ENCODE measurements at regions not wholly inside any gene's neighbourhood (a gene's known extent, or its start where the extent isn't known, plus 50 kb on each side); places are given as distances from the start of the nearest gene placed in this dataset.

DNA sequence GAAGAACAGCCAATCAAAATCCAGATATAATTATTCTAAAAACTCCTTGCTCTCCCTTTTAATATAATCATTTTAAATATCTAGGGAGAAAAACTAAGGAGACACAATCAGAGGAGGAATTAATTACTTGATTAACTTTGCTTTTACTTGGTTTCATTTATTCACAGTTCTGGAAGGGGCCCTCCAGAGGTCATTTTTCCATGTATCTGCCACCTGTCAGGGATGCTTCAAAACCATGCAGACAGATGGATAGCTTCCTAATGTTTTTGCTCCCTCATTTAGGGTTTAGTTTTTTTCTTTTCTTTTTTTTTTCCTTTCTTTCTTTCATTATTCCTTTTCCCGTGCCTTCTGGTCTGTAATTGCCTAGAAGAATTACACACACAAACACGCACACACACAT lies 438.1 kb upstream of the ARPP21 start:
- H3K27ac ChIP-seq (ENCODE audit: low read depth, low read length) = no peak overlapping the region
- H3K27me3 Mint-ChIP-seq = no peaks in the 10 kb centered on the region
- H3K27me3 ChIP-seq (ENCODE audit: control insufficient read depth in 2 of 2, insufficient read depth in 2 of 2, low read length in 2 of 2) = no peaks in the 10 kb centered on the region
- H3K9me3 ChIP-seq (ENCODE audit: control insufficient read depth in 2 of 3, low read length in 3 of 3) = no peaks in the 10 kb centered on the region
- H3K9me3 Mint-ChIP-seq = peaks cover 0 to 7% (median 2%) of the 10 kb centered on the region in 11 donors
- no peak for DNase-seq
- ChIA-PET CTCF (no interaction called here), POLR2A (no interaction called here)
- H3K4me1 Mint-ChIP-seq = no peaks in the 10 kb centered on the region
- H3K27ac Mint-ChIP-seq = no peak overlapping the region
- H3K4me3 Mint-ChIP-seq = no peak overlapping the region
- ATAC-seq = no peak
- no peaks in the 10 kb centered on the region for H3K4me1 ChIP-seq (ENCODE audit: control insufficient read depth in 2 of 2, insufficient read depth in 2 of 2, low read length in 2 of 2)
- no peaks in the 10 kb centered on the region for H3K36me3 ChIP-seq (ENCODE audit: control insufficient read depth in 2 of 3, insufficient read depth in 3 of 3, low read length in 3 of 3)
- intact Hi-C loops (cut with micrococcal nuclease) = no loop called here
- no peaks in the 10 kb centered on the region for H3K36me3 Mint-ChIP-seq
- no peak overlapping the region for H3K4me3 ChIP-seq (ENCODE audit: low read length)

DNA sequence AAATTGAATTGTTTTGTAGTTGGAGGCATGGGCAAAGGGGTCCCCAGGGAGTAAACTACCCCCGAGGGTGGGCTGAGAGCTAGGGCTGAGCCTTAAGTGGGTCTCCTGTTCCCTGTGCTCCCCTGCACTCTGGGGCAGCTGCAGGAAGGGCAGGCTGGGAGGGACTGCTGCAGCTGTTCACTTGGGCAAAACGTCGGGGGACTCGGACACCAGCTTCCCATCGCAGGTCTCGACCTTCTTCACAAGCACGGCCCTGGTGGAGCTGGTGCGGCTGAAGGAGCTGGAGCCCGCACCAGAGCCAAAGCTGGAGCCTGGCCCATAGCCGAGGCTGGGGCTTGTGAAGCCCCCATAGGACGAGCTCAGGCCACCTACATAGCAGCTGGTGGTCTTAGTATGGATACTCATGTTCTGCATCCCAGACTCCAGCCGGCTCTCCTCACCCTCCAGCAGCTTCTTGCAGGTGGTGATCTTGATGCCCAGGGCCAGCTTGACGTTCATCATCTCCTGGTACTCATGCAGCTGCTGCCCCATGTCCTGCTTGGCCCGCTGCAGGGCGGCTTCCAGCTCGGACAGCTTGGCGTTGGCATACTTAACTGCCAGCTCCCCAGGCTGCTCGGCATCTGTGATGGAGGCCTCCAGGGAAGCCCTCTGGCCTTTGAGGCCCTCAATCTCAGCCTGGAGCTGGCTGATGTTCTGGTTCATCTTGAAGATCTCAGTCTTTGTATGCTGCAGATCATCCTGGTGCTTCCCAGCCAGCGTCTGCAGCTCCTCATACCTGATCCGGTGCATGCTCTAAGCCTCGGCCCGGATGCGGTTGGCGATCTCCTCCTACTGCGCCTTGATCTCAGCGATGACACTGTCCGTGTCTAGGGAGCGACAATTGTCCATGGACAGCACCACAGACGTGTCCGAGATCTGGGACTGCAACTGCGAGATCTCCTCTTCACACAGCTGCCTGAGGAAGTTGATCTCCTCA lies 423.5 kb upstream of the ARPP21 start:
- DNase-seq (no peak), ATAC-seq (no peak)
- Mint-ChIP-seq H3K27me3 (no peaks in the 10 kb centered on the region), H3K36me3 (no peaks in the 10 kb centered on the region), H3K4me3 (no peak overlapping the region), H3K9me3 (peaks cover 0 to 8% (median 0%) of the 10 kb centered on the region in 11 donors), H3K4me1 (no peaks in the 10 kb centered on the region), H3K27ac (no peak overlapping the region)
- Histone ChIP-seq H3K4me3 (ENCODE audit: low read length) (no peak overlapping the region), H3K27ac (ENCODE audit: low read depth, low read length) (no peak overlapping the region), H3K9me3 (ENCODE audit: control insufficient read depth in 2 of 3, low read length in 3 of 3) (no peaks in the 10 kb centered on the region), H3K4me1 (ENCODE audit: control insufficient read depth in 2 of 2, insufficient read depth in 2 of 2, low read length in 2 of 2) (no peaks in the 10 kb centered on the region), H3K36me3 (ENCODE audit: control insufficient read depth in 2 of 3, insufficient read depth in 3 of 3, low read length in 3 of 3) (no peaks in the 10 kb centered on the region), H3K27me3 (ENCODE audit: control insufficient read depth in 2 of 2, insufficient read depth in 2 of 2, low read length in 2 of 2) (no peaks in the 10 kb centered on the region)
- intact Hi-C loops (cut with micrococcal nuclease) = no loop called here
- CTCF ChIA-PET = no interaction called here
- POLR2A ChIA-PET = no interaction called here

- Histone ChIP-seq H3K36me3 (ENCODE audit: control insufficient read depth in 2 of 3, insufficient read depth in 3 of 3, low read length in 3 of 3) (no peaks in the 10 kb centered on the region), H3K9me3 (ENCODE audit: control insufficient read depth in 2 of 3, low read length in 3 of 3) (no peaks in the 10 kb centered on the region), H3K4me1 (ENCODE audit: control insufficient read depth in 2 of 2, insufficient read depth in 2 of 2, low read length in 2 of 2) (no peaks in the 10 kb centered on the region), H3K27ac (ENCODE audit: low read depth, low read length) (no peak overlapping the region), H3K4me3 (ENCODE audit: low read length) (no peak overlapping the region), H3K27me3 (ENCODE audit: control insufficient read depth in 2 of 2, insufficient read depth in 2 of 2, low read length in 2 of 2) (no peaks in the 10 kb centered on the region)
- H3K4me1 Mint-ChIP-seq = no peaks in the 10 kb centered on the region
- ATAC-seq (no peak), DNase-seq (no peak)
- ChIA-PET POLR2A (no interaction called here), CTCF (no interaction called here)
- H3K27me3 Mint-ChIP-seq = no peaks in the 10 kb centered on the region
- intact Hi-C loops (cut with micrococcal nuclease) = no loop called here
- no peaks in the 10 kb centered on the region for H3K36me3 Mint-ChIP-seq
- peaks cover 0 to 8% (median 0%) of the 10 kb centered on the region in 11 donors for H3K9me3 Mint-ChIP-seq
- H3K27ac Mint-ChIP-seq = no peak overlapping the region
- H3K4me3 Mint-ChIP-seq = no peak overlapping the region
Observed at GRCh38 chr3:35216501-35217266, 422.6 kb upstream of the ARPP21 start.

GRCh38 chr3:35223632-35224394 lies 415.5 kb upstream of the ARPP21 start:
- ChIA-PET POLR2A (no interaction called here), CTCF (no interaction called here)
- Histone ChIP-seq H3K27ac (ENCODE audit: low read depth, low read length) (no peak overlapping the region), H3K9me3 (ENCODE audit: control insufficient read depth in 2 of 3, low read length in 3 of 3) (no peaks in the 10 kb centered on the region), H3K27me3 (ENCODE audit: control insufficient read depth in 2 of 2, insufficient read depth in 2 of 2, low read length in 2 of 2) (no peaks in the 10 kb centered on the region), H3K4me3 (ENCODE audit: low read length) (no peak overlapping the region), H3K4me1 (ENCODE audit: control insufficient read depth in 2 of 2, insufficient read depth in 2 of 2, low read length in 2 of 2) (no peaks in the 10 kb centered on the region), H3K36me3 (ENCODE audit: control insufficient read depth in 2 of 3, insufficient read depth in 3 of 3, low read length in 3 of 3) (no peaks in the 10 kb centered on the region)
- Mint-ChIP-seq H3K9me3 (peaks cover 0 to 17% (median 4%) of the 10 kb centered on the region in 11 donors), H3K27me3 (no peaks in the 10 kb centered on the region), H3K4me3 (no peak overlapping the region), H3K4me1 (no peaks in the 10 kb centered on the region), H3K36me3 (peaks cover 0 to 5% (median 0%) of the 10 kb centered on the region in 5 donors), H3K27ac (no peak overlapping the region)
- intact Hi-C loops (cut with micrococcal nuclease) = no loop called here
- no peak for ATAC-seq
- DNase-seq = no peak

GRCh38 chr3:35224565-35225295 lies 414.6 kb upstream of the ARPP21 start:
- Mint-ChIP-seq H3K4me3 (no peak overlapping the region), H3K27ac (no peak overlapping the region), H3K27me3 (no peaks in the 10 kb centered on the region), H3K4me1 (no peaks in the 10 kb centered on the region), H3K9me3 (peaks cover 0 to 17% (median 4%) of the 10 kb centered on the region in 11 donors), H3K36me3 (peaks cover 0 to 5% (median 0%) of the 10 kb centered on the region in 5 donors)
- CTCF ChIA-PET = no interaction called here
- H3K27me3 ChIP-seq (ENCODE audit: control insufficient read depth in 2 of 2, insufficient read depth in 2 of 2, low read length in 2 of 2) = no peaks in the 10 kb centered on the region
- no peaks in the 10 kb centered on the region for H3K9me3 ChIP-seq (ENCODE audit: control insufficient read depth in 2 of 3, low read length in 3 of 3)
- H3K4me3 ChIP-seq (ENCODE audit: low read length) = no peak overlapping the region
- DNase-seq (no peak), ATAC-seq (no peak)
- no peaks in the 10 kb centered on the region for H3K4me1 ChIP-seq (ENCODE audit: control insufficient read depth in 2 of 2, insufficient read depth in 2 of 2, low read length in 2 of 2)
- H3K36me3 ChIP-seq (ENCODE audit: control insufficient read depth in 2 of 3, insufficient read depth in 3 of 3, low read length in 3 of 3) = no peaks in the 10 kb centered on the region
- intact Hi-C loops (cut with micrococcal nuclease) = no loop called here
- no peak overlapping the region for H3K27ac ChIP-seq (ENCODE audit: low read depth, low read length)
- POLR2A ChIA-PET = no interaction called here

GRCh38 chr3:35241236-35241635 lies 398.1 kb upstream of the ARPP21 start:
- no peak overlapping the region for H3K4me3 Mint-ChIP-seq
- H3K9me3 Mint-ChIP-seq = peaks cover 0 to 3% (median 0%) of the 10 kb centered on the region in 11 donors
- Histone ChIP-seq H3K4me1 (ENCODE audit: control insufficient read depth in 2 of 2, insufficient read depth in 2 of 2, low read length in 2 of 2) (no peaks in the 10 kb centered on the region), H3K4me3 (ENCODE audit: low read length) (no peak overlapping the region), H3K9me3 (ENCODE audit: control insufficient read depth in 2 of 3, low read length in 3 of 3) (no peaks in the 10 kb centered on the region), H3K27me3 (ENCODE audit: control insufficient read depth in 2 of 2, insufficient read depth in 2 of 2, low read length in 2 of 2) (no peaks in the 10 kb centered on the region), H3K27ac (ENCODE audit: low read depth, low read length) (no peak overlapping the region), H3K36me3 (ENCODE audit: control insufficient read depth in 2 of 3, insufficient read depth in 3 of 3, low read length in 3 of 3) (no peaks in the 10 kb centered on the region)
- H3K27ac Mint-ChIP-seq = no peak overlapping the region
- no peaks in the 10 kb centered on the region for H3K4me1 Mint-ChIP-seq
- ChIA-PET CTCF (no interaction called here), POLR2A (no interaction called here)
- H3K27me3 Mint-ChIP-seq = no peaks in the 10 kb centered on the region
- no peaks in the 10 kb centered on the region for H3K36me3 Mint-ChIP-seq
- intact Hi-C loops (cut with micrococcal nuclease) = no loop called here
- no peak for DNase-seq
- no peak for ATAC-seq

Data from naive thymus-derived CD4-positive, alpha-beta T cell (primary cell).